Thyroid gland (tissue), 4 donors: ENCODE measurements at regions not wholly inside any gene's neighbourhood (a gene's known extent, or its start where the extent isn't known, plus 50 kb on each side); places are given as distances from the start of the nearest gene placed in this dataset.

Experiments
- POLR2A ChIP-seq, 2 donors: fragments of 450-650 bp; IDR thresholded peaks; one replicate each; pipeline ENCODE4 v1.6.1; 2017; ENCODE audit warnings: antibody characterized with exemption in 2 of 2, mild to moderate bottlenecking in 2 of 2, moderate library complexity in 1 of 2
- TF ChIP-seq, protein P1 (sequence below), 6 experiments: fragments of 200-600 bp in 3 of 6; fragments of 450-650 bp in 3 of 6; sonication (generic) in 3 of 6; IDR thresholded peaks; one replicate each; pipeline ENCODE4 v1.5.1; 2016 to 2019; ENCODE audit warnings: antibody characterized with exemption in 6 of 6, mild to moderate bottlenecking in 2 of 6, inconsistent platforms in 1 of 6, moderate library complexity in 1 of 6

DNA sequence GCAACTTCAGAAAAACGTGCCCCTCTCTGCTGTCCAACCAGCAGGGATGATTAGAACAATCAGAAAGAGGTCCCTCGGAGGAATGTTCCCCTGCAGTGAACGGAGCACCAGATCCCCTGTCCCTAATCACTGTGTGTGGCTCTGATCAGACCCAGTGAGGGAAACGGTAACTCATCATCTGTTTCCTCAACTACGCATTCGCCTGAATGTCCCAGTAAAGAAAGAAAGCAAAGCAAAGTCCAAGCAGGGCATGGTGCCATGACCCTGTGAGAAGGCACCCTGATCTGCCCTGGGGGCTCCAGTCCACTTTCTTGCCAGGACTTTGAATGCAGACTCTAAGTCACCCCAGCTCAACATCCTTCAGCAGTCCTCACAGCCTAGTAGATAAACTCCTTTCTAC is 149.2 kb downstream of the LY86 start:
- TF ChIP-seq, protein P1, sequence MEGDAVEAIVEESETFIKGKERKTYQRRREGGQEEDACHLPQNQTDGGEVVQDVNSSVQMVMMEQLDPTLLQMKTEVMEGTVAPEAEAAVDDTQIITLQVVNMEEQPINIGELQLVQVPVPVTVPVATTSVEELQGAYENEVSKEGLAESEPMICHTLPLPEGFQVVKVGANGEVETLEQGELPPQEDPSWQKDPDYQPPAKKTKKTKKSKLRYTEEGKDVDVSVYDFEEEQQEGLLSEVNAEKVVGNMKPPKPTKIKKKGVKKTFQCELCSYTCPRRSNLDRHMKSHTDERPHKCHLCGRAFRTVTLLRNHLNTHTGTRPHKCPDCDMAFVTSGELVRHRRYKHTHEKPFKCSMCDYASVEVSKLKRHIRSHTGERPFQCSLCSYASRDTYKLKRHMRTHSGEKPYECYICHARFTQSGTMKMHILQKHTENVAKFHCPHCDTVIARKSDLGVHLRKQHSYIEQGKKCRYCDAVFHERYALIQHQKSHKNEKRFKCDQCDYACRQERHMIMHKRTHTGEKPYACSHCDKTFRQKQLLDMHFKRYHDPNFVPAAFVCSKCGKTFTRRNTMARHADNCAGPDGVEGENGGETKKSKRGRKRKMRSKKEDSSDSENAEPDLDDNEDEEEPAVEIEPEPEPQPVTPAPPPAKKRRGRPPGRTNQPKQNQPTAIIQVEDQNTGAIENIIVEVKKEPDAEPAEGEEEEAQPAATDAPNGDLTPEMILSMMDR (IDR thresholded peaks at IDR 0.05), result no peak
- TF ChIP-seq POLR2A (IDR thresholded peaks at IDR 0.05), result no peak
